NCI-H2029 (cell line): ENCODE measurements at regions not wholly inside any gene's neighbourhood (a gene's known extent, or its start where the extent isn't known, plus 50 kb on each side); places are given as distances from the start of the nearest gene placed in this dataset.

ENCODE experiments used
- DNase-seq: peaks from one replicate; lab custom pipeline; 2025; lab: John Stamatoyannopoulos, UW

GRCh38 chrX:140848800-140849199 is 139.2 kb downstream of the LINC00632 start:
- no peak for DNase-seq

GRCh38 chrX:140860718-140861117 is 141.7 kb upstream of the SPANXB1 start:
- DNase-seq, result no peak

- DNase-seq, result no peak
Observed at GRCh38 chrX:140866446-140866845, 135.9 kb upstream of the SPANXB1 start.

GRCh38 chrX:140912606-140913005 is 89.8 kb upstream of the SPANXB1 start:
- DNase-seq, result no peak

GRCh38 chrX:140913802-140914501 is 88.4 kb upstream of the SPANXB1 start:
- DNase-seq, result no peak

GRCh38 chrX:140916872-140917271 is 85.5 kb upstream of the SPANXB1 start:
- no peak for DNase-seq

- no peak for DNase-seq
Observed at GRCh38 chrX:140917354-140918115, 84.9 kb upstream of the SPANXB1 start.

- peak; percentile 26 for DNase-seq
Observed at GRCh38 chrX:140918398-140919038, 83.9 kb upstream of the SPANXB1 start.

GRCh38 chrX:140920416-140920815 is 82.0 kb upstream of the SPANXB1 start:
- no peak for DNase-seq

- no peak for DNase-seq
Observed at GRCh38 chrX:140923118-140923517, 79.3 kb upstream of the SPANXB1 start.

GRCh38 chrX:140928739-140929138 is 73.7 kb upstream of the SPANXB1 start:
- no peak for DNase-seq

- DNase-seq, result no peak
Observed at GRCh38 chrX:140933016-140933415, 69.4 kb upstream of the SPANXB1 start.

GRCh38 chrX:140933874-140934655 is 68.3 kb upstream of the SPANXB1 start:
- DNase-seq, result no peak

- no peak for DNase-seq
Observed at GRCh38 chrX:140943513-140943912, 58.9 kb upstream of the SPANXB1 start.

- no peak for DNase-seq
Observed at GRCh38 chrX:140944710-140945109, 57.7 kb upstream of the SPANXB1 start.

- no peak for DNase-seq
Observed at GRCh38 chrX:140948827-140949226, 53.6 kb upstream of the SPANXB1 start.

- no peak for DNase-seq
Observed at GRCh38 chrX:140949233-140949632, 53.2 kb upstream of the SPANXB1 start.
